SK-N-SH treated with all-trans-retinoic acid at 6 μM for 48 hours (cell line): ENCODE measurements at regions not wholly inside any gene's neighbourhood (a gene's known extent, or its start where the extent isn't known, plus 50 kb on each side); places are given as distances from the start of the nearest gene placed in this dataset.
"Not testable (repeated sequence)": the region's sequence is repeated elsewhere in the genome, so short reads cannot be mapped to it uniquely, and the experiment has no call there.

Experiments used
- ATAC-seq: fragments of 200-7000 bp; cut with Tn5 transposase; 3 replicates; pipeline ENCODE4 v1.9.1; 2020; ENCODE audit warnings: mild to moderate bottlenecking, moderate library complexity
- BACH2 ChIP-seq: fragments of 250-450 bp; sonication (Bioruptor Pico); IDR thresholded peaks from 2 replicates; pipeline ENCODE4 v1.9.0; 2021; ENCODE audit warnings: mild to moderate bottlenecking, borderline replicate concordance
- CSDC2 ChIP-seq: fragments of 250-450 bp; sonication (Bioruptor Pico); IDR thresholded peaks from 2 replicates; pipeline ENCODE4 v1.5.0; 2020; ENCODE audit warnings: mild to moderate bottlenecking, moderate library complexity
- GLIS3 ChIP-seq: fragments of 250-450 bp; sonication (Bioruptor Pico); IDR thresholded peaks from 2 replicates; pipeline ENCODE4 v1.5.0; 2020; ENCODE audit warnings: mild to moderate bottlenecking, moderate library complexity
- ISL1 ChIP-seq: fragments of 250-450 bp; sonication (Bioruptor Pico); IDR thresholded peaks from 2 replicates; pipeline ENCODE4 v2.1.2; 2022; ENCODE audit warnings: mild to moderate bottlenecking, moderate library complexity
- OSR1 ChIP-seq: fragments of 250-450 bp; sonication (Bioruptor Pico); IDR thresholded peaks from 2 replicates; pipeline ENCODE4 v1.8.0; 2022; ENCODE audit warnings: moderate library complexity, mild to moderate bottlenecking, inconsistent platforms
- PPARA ChIP-seq: fragments of 250-450 bp; sonication (Bioruptor Pico); IDR thresholded peaks from 2 replicates; pipeline ENCODE4 v1.5.0; 2020; ENCODE audit warnings: mild to moderate bottlenecking, borderline replicate concordance
- RARB ChIP-seq: fragments of 250-450 bp; sonication (Bioruptor Pico); IDR thresholded peaks from 2 replicates; pipeline ENCODE4 v1.8.0; 2021; ENCODE audit warnings: mild to moderate bottlenecking, moderate library complexity
- SNAI2 ChIP-seq: fragments of 250-450 bp; sonication (Bioruptor Pico); IDR thresholded peaks from 2 replicates; pipeline ENCODE4 v1.5.0; 2020; ENCODE audit warnings: mild to moderate bottlenecking, moderate library complexity
- TCF4 ChIP-seq: fragments of 250-450 bp; sonication (Bioruptor Pico); IDR thresholded peaks from 2 replicates; pipeline ENCODE4 v1.8.0; 2021; ENCODE audit warnings: mild to moderate bottlenecking, moderate library complexity, borderline replicate concordance
- TOX ChIP-seq: fragments of 250-450 bp; sonication (Bioruptor Pico); IDR thresholded peaks from 2 replicates; pipeline ENCODE4 v1.8.0; 2021; ENCODE audit warnings: mild to moderate bottlenecking, moderate library complexity, borderline replicate concordance
- ZC3H10 ChIP-seq: fragments of 250-450 bp; sonication (Bioruptor Pico); IDR thresholded peaks from 2 replicates; pipeline ENCODE4 v1.5.1; 2021; ENCODE audit warnings: mild to moderate bottlenecking, moderate library complexity
- ZFP3 ChIP-seq: fragments of 250-450 bp; sonication (Bioruptor Pico); IDR thresholded peaks from 2 replicates; pipeline ENCODE4 v1.5.0; 2020; ENCODE audit warnings: mild to moderate bottlenecking, moderate library complexity
- ZFP30 ChIP-seq: fragments of 450-650 bp; formaldehyde crosslinking; IDR thresholded peaks from 2 replicates; pipeline ENCODE4 v1.5.0; 2022; ENCODE audit warnings: mild to moderate bottlenecking, moderate library complexity
- ZNF565 ChIP-seq: fragments of 450-650 bp; formaldehyde crosslinking; conservative IDR thresholded peaks from 2 replicates; pipeline ENCODE4 v1.5.0; 2020; ENCODE audit warnings: low read depth, mild to moderate bottlenecking, moderate library complexity
- ZNF70 ChIP-seq: fragments of 450-650 bp; formaldehyde crosslinking; IDR thresholded peaks from 2 replicates; pipeline ENCODE4 v1.5.0; 2020; ENCODE audit warnings: mild to moderate bottlenecking, moderate library complexity
- ZNF8 ChIP-seq: fragments of 450-650 bp; formaldehyde crosslinking; IDR thresholded peaks from 2 replicates; pipeline ENCODE4 v1.5.0; 2020; ENCODE audit warnings: mild to moderate bottlenecking, moderate library complexity
- TF ChIP-seq, protein P1 (sequence below): fragments of 250-450 bp; sonication (Bioruptor Pico); IDR thresholded peaks from 2 replicates; pipeline ENCODE4 v1.5.1; 2021; ENCODE audit warnings: mild to moderate bottlenecking, moderate library complexity
- TF ChIP-seq, protein P2 (sequence below): fragments of 250-450 bp; sonication (Bioruptor Pico); IDR thresholded peaks from 2 replicates; pipeline ENCODE4 v1.5.0; 2020; ENCODE audit warnings: mild to moderate bottlenecking, moderate library complexity
- TF ChIP-seq, protein P3 (sequence below): fragments of 250-450 bp; sonication (Bioruptor Pico); IDR thresholded peaks from 2 replicates; pipeline ENCODE4 v1.8.0; 2021; ENCODE audit warnings: low read depth, mild to moderate bottlenecking, moderate library complexity, borderline replicate concordance

DNA sequence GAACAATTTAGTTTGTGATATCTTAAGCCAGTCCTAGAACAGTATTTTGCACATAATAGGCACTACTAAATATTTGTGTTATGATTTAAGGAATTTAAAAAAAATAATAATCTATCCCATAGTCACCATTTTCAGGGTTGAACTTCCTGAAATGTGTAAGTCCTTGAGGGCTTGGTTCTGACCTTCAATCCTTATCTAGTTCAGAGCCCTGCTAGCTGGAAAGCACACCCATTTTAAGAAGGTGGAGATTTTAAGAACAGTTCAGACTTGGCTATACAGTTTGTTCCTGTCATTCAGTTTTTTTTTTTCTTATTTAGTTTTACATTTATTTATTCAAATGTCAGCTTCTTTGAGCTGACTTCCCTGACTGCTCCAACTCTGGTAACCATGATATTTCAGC lies 183.4 kb upstream of the MAGI2 start:
- no peak for TF ChIP-seq GLIS3
- TF ChIP-seq, protein P1, sequence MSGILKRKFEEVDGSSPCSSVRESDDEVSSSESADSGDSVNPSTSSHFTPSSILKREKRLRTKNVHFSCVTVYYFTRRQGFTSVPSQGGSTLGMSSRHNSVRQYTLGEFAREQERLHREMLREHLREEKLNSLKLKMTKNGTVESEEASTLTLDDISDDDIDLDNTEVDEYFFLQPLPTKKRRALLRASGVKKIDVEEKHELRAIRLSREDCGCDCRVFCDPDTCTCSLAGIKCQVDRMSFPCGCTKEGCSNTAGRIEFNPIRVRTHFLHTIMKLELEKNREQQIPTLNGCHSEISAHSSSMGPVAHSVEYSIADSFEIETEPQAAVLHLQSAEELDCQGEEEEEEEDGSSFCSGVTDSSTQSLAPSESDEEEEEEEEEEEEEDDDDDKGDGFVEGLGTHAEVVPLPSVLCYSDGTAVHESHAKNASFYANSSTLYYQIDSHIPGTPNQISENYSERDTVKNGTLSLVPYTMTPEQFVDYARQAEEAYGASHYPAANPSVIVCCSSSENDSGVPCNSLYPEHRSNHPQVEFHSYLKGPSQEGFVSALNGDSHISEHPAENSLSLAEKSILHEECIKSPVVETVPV (CRISPR knock-in tag): no peak
- TF ChIP-seq SNAI2 (CRISPR knock-in tag): no peak
- TF ChIP-seq TOX (CRISPR knock-in tag): no peak
- no peak for TF ChIP-seq RARB (CRISPR knock-in tag)
- TF ChIP-seq BACH2 (CRISPR knock-in tag): no peak
- TF ChIP-seq ZNF565 (CRISPR knock-in tag): no peak
- no peak for TF ChIP-seq TCF4 (CRISPR knock-in tag)
- no peak for TF ChIP-seq ZFP3 (CRISPR knock-in tag)
- no peak for TF ChIP-seq ZNF70
- TF ChIP-seq PPARA (CRISPR knock-in tag): no peak
- no peak for ATAC-seq

DNA sequence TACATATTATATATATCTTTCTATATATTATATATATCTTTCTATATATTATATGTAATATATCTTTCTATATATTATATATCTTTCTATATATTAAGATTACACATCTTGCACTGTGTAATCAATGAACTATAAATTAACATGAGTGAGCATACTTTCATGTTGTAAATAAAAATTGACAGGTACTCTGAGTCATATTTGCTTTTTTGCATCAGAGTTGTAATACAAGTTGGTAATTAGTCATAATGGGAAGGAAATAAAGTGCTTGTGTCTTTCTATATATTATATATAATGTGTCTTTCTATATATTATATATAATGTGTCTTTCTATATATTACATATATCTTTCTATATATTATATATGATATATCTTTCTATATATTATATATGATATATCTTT lies 172.5 kb upstream of the MAGI2 start:
- not testable (repeated sequence) for ATAC-seq

DNA sequence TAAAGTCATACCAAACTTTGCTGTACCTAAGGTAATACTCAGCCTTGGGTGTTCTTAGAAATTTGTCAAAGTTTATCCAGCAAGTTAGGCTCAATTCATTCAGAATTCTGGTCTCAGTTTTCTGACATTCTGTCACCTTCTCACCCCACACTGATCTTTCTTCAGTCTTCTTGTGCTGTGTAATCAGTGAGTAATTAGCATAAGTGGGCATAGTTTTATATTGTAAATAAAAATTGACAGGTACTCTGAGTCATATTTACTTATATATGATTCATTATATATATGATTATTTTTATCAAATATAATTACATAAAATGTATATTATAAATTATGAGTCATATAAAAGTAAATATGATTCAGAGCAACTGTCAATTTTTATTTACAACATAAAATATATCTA lies 170.9 kb upstream of the MAGI2 start:
- TF ChIP-seq TOX (CRISPR knock-in tag) (no peak), ISL1 (CRISPR knock-in tag) (no peak)
- TF ChIP-seq, all 23 proteins: peak for 0
- no peak for ATAC-seq

DNA sequence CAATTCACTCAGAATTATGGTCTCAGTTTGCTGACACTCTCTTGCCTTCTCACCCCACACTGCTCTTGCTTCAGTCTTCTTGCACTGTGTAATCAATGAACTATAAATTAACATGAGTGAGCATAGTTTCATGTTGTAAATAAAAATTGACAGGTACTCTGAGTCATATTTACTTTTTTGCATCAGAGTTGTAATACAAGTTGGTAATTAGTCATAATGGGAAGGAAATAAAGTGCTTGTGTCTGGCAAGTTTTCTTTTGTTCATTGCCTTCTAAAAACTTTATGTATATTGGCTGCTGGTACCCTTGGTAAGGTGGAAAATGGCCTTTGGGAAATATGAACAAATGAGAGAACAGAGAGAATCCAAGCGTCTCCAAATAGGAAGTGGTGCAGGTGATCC lies 169.3 kb upstream of the MAGI2 start:
- ATAC-seq: no peak
- TF ChIP-seq TOX (CRISPR knock-in tag) (peak; percentile 68; the same call in 1 of the 2 replicates), ZC3H10 (CRISPR knock-in tag) (peak; percentile 62; the same call in 1 of the 2 replicates)
- TF ChIP-seq, protein P2, sequence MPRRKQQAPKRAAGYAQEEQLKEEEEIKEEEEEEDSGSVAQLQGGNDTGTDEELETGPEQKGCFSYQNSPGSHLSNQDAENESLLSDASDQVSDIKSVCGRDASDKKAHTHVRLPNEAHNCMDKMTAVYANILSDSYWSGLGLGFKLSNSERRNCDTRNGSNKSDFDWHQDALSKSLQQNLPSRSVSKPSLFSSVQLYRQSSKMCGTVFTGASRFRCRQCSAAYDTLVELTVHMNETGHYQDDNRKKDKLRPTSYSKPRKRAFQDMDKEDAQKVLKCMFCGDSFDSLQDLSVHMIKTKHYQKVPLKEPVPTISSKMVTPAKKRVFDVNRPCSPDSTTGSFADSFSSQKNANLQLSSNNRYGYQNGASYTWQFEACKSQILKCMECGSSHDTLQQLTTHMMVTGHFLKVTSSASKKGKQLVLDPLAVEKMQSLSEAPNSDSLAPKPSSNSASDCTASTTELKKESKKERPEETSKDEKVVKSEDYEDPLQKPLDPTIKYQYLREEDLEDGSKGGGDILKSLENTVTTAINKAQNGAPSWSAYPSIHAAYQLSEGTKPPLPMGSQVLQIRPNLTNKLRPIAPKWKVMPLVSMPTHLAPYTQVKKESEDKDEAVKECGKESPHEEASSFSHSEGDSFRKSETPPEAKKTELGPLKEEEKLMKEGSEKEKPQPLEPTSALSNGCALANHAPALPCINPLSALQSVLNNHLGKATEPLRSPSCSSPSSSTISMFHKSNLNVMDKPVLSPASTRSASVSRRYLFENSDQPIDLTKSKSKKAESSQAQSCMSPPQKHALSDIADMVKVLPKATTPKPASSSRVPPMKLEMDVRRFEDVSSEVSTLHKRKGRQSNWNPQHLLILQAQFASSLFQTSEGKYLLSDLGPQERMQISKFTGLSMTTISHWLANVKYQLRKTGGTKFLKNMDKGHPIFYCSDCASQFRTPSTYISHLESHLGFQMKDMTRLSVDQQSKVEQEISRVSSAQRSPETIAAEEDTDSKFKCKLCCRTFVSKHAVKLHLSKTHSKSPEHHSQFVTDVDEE (CRISPR knock-in tag): no peak
- TF ChIP-seq, all 23 proteins: peak for 2

DNA sequence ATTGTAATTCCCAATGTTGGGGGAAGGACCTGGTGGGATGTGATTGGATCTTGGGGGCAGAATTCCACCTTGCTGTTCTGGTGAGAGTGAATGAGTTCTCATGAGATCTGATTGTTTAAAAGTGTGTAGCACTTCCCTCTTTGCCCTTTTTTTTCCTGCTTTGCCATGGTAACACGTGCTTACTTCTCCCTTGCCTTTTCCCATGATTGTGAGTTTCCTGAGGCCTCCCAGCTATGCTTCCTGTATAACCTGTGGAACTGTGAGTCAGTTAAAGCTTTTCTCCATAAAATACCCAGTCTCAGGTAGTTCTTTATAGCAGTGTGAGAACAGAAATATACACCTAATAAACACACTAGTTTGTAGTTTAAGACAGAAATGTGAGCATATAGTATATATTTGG lies 166.8 kb upstream of the MAGI2 start:
- ATAC-seq: no peak
- TF ChIP-seq ZFP30 (CRISPR knock-in tag) (no peak), ZC3H10 (CRISPR knock-in tag) (no peak), PPARA (CRISPR knock-in tag) (no peak), CSDC2 (no peak), ZNF70 (no peak), ZNF8 (CRISPR knock-in tag) (no peak), GLIS3 (no peak), ISL1 (CRISPR knock-in tag) (no peak), OSR1 (no peak), TOX (CRISPR knock-in tag) (no peak), RARB (CRISPR knock-in tag) (no peak), BACH2 (CRISPR knock-in tag) (no peak)
- TF ChIP-seq, protein P3, sequence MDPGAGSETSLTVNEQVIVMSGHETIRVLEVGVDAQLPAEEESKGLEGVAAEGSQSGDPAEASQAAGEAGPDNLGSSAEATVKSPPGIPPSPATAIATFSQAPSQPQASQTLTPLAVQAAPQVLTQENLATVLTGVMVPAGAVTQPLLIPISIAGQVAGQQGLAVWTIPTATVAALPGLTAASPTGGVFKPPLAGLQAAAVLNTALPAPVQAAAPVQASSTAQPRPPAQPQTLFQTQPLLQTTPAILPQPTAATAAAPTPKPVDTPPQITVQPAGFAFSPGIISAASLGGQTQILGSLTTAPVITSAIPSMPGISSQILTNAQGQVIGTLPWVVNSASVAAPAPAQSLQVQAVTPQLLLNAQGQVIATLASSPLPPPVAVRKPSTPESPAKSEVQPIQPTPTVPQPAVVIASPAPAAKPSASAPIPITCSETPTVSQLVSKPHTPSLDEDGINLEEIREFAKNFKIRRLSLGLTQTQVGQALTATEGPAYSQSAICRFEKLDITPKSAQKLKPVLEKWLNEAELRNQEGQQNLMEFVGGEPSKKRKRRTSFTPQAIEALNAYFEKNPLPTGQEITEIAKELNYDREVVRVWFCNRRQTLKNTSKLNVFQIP (CRISPR knock-in tag): no peak
- TF ChIP-seq, protein P2 (CRISPR knock-in tag): no peak
